ENCODE measurements at regions not wholly inside any gene's neighbourhood (a gene's known extent, or its start where the extent isn't known, plus 50 kb on each side); places are given as distances from the start of the nearest gene placed in this dataset.
"Not testable (repeated sequence)": the region's sequence is repeated elsewhere in the genome, so short reads cannot be mapped to it uniquely, and the experiment has no call there.

DNA sequence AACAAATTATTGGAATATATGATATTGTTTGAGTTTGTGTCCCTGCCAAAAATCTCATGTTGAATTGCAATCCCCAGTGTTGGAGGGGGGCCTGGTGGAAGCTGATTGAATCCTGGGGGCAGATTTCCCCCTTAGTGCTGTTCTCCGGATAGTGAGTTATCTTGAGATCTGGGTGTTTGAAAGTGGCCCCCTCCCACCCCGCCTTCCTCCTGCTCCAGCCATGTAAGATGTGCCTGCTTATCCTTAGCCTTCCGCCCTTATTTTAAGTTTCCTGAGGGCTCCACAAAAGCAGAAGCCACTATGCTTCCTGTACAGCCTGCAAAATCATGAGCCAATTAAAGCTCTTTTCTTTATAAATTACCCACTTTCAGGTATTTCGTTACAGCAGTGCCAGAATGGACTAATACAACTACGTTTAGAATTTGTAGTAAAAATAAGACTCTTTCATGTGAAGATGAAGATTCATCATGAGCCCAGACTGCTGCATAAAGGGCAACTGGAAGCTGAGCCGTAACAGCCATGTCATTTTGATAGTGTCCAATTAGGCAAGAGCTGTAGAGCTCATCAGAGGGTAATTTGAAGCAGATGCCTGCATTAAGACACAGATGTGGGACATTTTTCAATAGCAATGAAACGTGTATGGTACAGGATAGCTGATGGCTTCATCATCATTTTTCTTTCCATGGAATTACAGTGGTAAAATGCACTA is 1007.2 kb downstream of the REEP3 start:
- no peak for DNase-seq

- no peak for DNase-seq
Observed at GRCh38 chr10:64529003-64529350, 1007.8 kb downstream of the REEP3 start.

DNA sequence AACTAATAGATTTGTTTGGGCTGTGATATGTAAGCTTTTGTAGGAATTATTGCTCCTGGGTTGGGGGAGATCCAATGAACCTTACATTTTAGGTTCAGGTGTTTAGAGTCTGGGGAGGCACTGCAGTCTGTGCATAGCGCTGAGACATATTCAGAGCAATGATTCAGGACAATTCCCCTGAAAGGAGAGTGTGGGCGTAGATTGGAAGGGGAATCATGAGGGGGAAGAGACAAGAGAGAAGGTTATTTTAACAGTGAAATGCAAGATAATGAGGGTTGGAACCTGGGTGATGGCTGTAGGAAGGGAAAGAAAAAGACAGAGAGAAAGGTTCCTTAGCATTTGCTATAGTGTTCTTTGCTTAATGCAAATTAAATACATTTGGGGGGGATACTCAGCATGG is 1013.4 kb downstream of the REEP3 start:
- DNase-seq: no peak

DNA sequence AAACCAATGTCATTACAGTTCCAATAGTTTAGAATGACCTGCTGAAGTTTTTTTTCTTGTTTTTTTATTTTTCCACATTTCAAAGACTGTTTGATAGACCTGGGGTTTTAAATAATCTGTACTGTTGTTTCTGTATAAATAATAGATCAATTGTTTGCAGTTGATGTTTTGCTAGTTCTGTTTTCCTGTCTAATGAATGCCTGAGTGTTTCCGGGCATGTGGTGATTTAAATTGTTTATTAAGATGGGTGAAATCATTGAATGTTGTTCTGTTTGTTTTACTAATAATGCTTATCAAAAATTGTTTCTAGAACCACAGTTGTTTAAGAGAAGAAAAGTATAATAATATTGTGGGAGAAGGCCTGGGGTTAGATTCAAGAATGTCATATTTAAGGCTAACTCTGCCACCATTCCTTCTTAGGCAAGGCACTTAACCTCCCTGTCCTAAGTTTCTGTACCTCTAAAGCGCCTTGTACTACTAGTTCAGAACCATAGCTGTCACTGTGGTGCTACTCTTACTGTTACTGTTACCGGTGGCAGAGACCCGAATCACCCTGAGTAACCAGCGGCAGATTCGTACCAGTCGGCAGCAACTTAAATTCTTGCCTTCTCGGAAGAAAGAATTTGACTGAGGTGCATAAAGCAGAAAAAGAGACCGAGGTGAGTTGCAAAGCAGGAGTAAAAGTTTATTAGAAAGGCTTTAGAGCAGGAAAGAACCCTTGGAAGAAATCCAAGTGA is 1014.1 kb downstream of the REEP3 start:
- DNase-seq: no peak

DNA sequence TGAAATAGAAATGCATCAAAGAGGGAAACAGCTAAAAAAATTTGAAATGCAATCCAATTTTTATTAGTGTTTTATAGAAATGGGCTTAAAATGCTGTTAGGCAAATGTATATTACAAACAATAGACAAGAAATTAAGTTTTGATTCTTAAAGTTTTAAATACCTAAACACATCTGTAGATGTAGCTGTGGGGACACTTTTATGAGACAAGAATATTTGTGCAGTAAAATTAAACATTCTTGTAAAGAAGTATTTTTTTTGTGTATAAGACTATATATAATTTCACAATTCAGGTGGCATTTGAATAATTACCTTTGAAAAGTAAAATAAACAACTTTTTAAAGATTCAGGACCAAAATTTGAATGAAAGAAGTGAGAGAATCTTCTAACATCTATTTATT is 1015.9 kb downstream of the REEP3 start:
- no peak for DNase-seq

- DNase-seq: no peak
Observed at GRCh38 chr10:64537928-64538327, 1016.7 kb downstream of the REEP3 start.

GRCh38 chr10:64546073-64546472 is 1024.9 kb downstream of the REEP3 start:
- no peak for DNase-seq

DNA sequence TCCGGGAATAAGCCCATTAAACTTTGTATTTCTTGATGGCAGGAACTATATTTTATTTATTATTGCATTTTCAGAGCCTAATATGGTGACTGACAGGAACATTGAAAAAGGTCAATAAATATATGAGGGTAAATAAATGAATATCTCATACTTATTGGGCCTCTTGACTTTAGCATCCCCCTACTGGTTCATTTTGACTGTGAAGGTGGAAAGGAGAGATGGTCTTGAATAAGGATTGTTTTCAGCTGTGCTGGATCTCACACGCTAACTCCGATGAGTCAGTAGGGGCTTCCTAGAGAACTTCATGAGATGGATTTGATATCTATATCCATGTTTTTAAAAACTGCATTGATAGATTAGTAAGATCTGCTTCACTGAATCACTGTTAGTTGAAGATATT is 1026.0 kb downstream of the REEP3 start:
- DNase-seq: no peak

- DNase-seq: no peak
Observed at GRCh38 chr10:64555666-64556065, 1034.5 kb downstream of the REEP3 start.

GRCh38 chr10:64558094-64558835 is 1037.1 kb downstream of the REEP3 start:
- DNase-seq: no peak

DNA sequence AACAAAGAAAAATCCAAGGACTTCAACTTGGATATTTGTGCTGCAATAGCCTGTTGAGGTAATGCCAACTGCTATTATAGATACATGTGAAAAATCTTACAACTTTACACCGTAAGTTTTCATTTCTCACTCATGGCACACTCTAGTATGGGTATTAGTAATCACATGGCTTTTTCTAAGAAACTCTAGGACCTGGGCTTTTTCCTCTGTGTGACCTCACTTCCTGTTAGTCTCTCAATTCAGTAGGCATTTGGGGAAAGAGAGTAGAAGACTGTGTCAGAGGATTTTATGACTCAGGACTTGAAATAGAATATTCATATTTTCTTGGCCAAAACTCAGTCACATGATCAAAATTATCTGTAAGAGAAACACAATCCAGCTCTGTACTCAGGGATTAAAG is 1049.9 kb downstream of the REEP3 start:
- DNase-seq: no peak

DNA sequence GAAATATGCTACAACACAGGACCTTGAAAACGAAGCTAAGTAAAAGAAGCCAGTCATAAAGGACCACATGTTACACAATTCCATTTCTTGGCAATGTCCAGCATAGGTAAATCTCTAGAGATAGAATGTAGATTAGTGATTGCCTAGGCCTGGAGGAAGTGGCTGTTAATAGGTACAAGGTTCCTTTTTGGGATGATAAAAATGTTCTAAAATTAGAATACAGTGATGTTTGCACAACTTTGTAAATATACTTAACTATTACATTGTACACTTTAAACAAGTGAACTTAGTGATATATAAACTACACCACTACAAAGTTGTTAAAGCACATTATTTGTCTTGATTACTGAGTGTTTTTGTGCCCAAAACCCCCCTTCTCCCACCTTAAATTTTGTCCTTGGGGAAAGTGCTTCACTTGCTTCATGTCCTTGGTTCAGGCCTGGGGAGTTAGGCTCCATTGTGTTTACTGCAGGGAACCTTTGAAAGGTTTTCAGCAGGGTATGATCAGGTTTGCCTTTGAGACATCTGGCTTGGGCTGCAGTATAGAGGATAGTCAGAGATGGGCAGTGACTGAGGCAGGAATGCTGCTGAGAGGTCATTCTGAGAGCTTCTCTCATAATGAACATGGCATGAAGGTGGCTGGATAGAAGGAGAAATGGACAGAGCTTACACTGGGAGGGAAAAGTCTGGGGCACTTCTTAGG is 1052.6 kb downstream of the REEP3 start:
- no peak for DNase-seq

- DNase-seq: no peak
Observed at GRCh38 chr10:64574371-64574770, 1053.2 kb downstream of the REEP3 start.

DNA sequence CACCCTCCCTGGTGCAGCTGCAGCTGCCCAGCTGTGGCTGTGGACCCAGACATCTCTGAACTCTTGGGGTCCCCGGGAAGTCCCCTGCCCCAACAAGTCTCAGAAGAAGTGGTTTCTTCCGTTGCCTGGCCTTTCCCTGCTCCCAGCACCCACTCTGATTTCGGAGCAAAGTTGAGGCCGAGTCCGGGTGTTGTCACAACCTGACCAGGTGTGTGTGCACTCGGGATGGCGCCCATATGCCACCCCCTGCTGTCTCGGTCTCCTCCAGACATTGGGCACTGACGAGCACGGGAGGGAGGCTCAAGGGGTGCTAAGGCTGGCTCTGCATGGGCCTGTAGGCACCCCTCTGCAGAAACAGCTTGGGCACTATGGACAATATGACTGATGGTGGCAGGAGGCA is 1055.3 kb downstream of the REEP3 start:
- DNase-seq: no peak

DNA sequence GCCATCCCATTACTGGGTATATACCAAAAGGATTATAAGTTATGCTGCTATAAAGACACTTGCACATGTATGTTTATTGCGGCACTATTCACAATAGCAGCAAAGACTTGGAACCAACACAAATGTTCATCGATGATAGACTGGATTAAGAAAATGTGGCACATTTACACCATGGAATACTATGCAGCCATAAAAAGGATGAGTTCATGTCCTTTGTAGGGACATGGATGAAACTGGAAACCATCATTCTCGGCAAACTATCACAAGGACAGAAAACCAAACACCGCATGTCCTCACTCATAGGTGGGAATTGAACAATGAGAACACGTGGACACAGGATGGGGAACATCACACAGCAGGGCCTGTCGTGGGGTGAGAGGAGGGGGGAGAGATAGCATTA is 1057.6 kb downstream of the REEP3 start:
- not testable (repeated sequence) for DNase-seq

DNA sequence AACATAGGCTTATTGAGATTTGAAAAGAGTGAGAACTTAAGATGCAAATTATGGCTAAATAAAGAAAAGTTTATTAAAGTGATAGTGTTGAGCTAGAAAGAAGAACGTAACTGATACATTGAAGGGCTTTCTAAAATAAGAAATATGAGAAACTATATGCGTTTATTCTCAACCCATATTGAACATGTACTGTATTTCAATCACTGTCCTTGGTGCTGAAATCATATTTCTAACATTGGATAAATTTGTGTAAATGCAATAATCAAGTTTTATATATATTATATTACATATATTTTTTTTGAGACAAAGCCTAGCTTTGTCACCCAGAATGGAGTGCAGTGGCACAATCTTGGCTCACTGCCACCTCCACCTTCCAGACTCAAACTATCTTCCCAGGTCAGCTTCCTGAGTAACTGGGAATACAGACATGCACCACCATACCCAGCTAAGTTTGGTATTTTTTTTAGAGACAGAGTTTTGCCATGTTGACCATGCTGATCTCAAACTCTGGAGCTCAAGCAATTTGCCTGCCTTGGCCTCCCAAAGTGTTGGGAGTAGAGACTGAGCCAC is 1065.8 kb downstream of the REEP3 start:
- no peak for DNase-seq

- no peak for DNase-seq
Observed at GRCh38 chr10:64594072-64594471, 1072.9 kb downstream of the REEP3 start.

- no peak for DNase-seq
Observed at GRCh38 chr10:64598600-64598999, 1077.4 kb downstream of the REEP3 start.

DNA sequence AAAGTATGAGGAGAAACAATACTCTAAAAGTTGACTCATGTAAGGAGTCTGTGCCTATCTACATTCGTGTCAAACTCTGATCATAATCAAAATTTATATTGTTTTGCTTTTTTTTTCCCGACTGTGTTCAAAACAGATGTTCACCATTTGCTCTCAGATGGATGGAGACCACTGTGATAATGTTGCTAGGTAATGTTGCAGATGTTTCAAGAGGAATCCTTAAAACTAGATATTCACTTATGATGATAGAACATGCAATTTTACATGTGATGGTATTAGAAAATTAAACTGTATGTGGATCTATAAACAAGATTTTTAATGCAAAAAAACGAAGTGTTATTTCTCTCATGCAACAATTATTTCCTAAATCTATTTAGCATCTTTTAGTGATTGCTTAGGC is 1080.1 kb downstream of the REEP3 start:
- DNase-seq: no peak

DNA sequence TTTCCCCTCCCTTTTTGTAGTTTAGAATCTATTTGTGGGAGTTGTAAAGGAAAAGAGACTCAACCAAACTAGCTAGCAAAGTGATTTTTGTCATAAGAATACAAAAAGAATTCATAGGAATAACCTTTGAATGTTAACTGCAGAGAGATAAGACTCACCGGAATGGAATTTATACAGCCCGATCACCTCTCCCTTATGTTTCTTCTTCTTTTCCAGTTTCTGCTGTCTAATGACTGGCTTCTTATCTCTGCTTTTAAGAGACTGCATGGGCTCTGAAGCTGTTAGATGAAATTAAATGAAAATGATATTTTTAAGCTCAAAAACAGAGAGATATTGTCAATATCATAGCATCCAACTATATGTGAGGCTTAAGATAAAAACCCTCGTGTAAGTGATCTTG is 1095.9 kb downstream of the REEP3 start:
- DNase-seq: no peak

GRCh38 chr10:64619102-64619501 is 1097.9 kb downstream of the REEP3 start:
- DNase-seq: no peak

GRCh38 chr10:64626924-64627323 is 1105.7 kb downstream of the REEP3 start:
- no peak for DNase-seq

DNA sequence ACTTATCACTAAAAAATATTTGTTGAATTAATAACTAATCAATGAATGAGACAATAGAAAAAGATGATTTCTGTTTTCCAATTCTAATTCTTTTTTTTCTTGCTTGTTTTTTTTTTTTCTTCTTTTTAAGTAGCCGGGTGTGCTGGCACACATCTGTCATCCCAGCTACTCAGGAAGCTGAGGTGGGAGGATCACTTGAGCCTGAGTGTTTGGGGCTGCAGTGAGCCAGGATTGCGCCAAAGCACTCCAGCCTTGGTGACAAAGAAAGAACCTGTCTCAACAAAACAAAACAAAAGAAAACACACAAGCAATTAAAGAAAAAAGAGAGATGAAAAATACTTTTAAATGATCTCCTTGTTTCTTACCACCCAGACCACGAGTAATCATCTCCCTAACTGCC is 1109.3 kb downstream of the REEP3 start:
- DNase-seq: no peak
